ENCODE measurements at regions not wholly inside any gene's neighbourhood (a gene's known extent, or its start where the extent isn't known, plus 50 kb on each side); places are given as distances from the start of the nearest gene placed in this dataset.

DNA sequence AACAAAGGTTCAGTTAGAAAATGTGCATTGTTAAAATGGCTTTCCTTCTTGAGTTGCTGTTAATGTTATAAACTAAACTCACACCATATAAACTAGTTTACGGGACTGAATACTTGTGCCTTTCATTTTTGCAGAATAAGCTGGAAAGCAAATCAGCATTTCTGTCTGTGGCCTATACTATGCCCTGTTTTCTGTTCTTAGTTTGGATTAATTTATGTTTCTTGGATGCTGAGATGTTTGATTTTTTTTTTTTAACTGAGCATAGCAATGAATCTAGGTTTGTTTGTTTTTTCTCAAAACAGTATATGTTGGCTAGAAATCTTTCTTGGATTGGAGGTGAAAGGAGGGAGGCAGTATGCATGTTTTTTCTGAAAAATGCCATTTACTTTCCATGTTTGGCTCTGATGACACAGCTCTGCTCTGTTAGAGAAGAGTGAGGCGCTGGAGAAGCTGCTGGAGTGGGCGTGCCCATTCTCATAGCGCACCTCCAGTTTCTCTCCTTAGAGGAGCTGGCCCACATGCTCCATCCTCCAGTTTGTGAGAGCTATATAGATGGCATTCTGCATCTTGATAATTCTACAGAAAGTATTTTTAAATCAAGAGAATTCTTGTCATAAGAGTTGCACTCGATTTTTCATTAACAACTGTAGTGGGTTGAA, 423.6 kb upstream of the TPM1 start:
- DNase-seq = no peak

DNA sequence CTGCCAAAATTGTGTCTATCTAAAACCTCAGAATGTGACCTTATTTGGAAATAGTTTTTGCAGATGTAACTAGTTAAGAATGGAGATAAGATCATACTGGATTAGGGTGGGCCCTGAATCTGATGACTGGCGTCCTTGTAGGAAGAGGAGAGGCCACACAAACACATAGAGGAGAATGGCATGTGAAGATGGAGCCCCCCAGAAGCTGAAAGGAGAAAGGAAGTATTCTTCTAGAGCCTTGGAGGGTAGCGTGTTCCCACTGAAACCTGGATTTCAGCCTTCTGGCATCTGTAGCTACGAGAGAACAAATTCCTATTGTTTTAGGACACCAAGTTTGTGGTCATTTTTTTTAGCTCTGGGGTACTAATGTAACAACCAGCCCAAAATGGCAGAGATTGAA, 423.0 kb upstream of the TPM1 start:
- no peak for DNase-seq

DNA sequence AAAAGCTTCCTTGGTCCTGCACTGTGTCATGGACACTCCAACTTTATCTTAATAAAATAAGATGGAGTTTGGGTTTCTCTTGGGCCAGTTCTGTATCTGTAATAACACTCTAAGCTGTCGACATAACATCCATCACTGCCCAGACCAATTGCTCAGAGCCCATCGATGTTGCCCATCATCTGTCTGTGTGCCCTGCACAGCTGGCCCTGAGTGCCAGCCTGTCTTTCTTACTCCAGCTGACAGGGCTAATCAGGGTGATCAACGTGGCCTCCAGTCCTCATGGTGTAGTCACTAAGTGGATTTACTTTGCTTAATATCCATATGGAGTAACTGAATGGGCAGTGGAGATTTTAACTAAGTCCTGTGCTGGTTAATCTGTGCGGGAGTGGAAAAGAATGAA, 419.8 kb upstream of the TPM1 start:
- DNase-seq = no peak

- DNase-seq = peak; percentile 35
Measured at GRCh38 chr15:62624547-62625378, 417.8 kb upstream of the TPM1 start.

DNA sequence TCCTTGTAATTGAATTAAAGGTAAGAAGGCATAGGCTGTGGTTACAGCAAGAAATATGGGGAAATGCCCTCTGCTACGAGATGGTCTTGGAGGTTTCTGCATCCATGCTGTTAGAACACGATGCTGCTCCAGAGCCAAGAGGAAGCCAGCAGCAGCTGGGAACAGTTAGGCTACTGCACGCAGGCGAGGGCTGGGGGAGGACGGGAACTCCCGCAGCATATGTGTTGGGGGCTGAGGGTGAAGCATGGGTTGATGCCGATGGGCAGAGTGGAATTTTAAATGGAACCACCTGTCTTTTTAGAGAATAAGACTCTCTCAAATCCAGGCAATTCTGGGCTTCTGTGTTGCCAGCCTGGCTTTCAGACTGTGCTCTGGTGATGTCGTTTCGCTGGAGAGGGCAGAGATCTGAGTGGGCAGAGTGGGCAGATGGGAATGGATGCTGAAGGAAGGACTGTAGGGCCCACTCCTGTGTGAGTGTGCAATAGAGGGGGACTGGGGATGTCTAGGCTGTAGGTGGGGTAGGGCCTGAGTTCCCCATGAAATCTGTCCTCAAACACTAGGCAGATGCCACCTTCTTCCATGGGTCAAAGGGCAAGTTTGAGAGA, 417.0 kb upstream of the TPM1 start:
- no peak for DNase-seq

- no peak for DNase-seq
Measured at GRCh38 chr15:62626903-62627302, 415.6 kb upstream of the TPM1 start.

DNA sequence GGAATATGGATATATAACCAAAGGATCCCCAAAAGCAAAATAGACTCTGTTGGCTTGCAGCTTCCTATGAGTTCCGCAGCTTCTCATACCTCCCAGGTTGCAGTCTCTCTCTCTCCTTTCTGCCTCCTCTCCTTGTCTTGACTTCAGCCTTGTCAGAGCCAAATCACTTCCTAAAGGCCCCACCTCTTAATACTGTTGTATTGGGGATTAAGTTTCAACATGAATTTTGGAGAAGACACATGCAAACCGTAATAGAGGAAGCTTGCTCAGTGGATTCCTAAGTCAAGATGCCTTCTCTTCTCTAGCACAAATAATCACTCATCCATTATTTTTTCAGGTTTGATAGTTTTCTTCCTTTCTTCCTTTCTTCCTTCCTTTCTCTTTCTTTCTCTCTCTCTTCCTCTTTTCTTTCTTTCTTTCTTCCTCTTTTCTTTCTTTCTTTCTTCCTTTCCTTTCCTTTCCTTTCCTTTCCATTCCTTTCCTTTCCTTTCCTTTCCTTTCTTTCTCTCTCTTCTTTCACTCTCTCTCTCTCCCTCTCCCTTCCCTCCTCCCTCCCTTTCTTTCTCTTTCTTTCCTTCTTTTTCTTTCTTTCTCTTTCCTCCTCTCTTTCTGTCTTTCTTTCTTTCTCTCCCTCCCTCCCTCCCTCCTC, 411.3 kb upstream of the TPM1 start:
- DNase-seq = no peak

- no peak for DNase-seq
Measured at GRCh38 chr15:62636823-62637573, 405.5 kb upstream of the TPM1 start.

DNA sequence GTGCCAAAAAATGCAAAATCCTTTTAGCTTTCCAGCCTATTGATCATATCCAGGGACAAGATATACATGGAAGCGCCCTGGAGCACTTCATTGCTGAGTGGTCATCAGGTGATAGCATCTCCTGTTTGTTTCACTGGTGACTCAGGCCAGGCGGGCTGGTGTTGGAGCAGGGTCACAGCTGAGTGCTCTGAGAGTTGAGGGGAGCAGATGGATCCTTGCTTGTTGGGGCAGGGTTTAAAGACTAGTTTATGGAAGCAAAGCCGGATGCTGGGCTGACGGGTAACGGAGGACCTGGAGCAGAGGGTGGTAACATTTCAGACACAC, 405.0 kb upstream of the TPM1 start:
- DNase-seq = no peak

- no peak for DNase-seq
Measured at GRCh38 chr15:62637950-62638619, 404.5 kb upstream of the TPM1 start.

GRCh38 chr15:62639432-62639831, 403.1 kb upstream of the TPM1 start:
- DNase-seq = no peak

DNA sequence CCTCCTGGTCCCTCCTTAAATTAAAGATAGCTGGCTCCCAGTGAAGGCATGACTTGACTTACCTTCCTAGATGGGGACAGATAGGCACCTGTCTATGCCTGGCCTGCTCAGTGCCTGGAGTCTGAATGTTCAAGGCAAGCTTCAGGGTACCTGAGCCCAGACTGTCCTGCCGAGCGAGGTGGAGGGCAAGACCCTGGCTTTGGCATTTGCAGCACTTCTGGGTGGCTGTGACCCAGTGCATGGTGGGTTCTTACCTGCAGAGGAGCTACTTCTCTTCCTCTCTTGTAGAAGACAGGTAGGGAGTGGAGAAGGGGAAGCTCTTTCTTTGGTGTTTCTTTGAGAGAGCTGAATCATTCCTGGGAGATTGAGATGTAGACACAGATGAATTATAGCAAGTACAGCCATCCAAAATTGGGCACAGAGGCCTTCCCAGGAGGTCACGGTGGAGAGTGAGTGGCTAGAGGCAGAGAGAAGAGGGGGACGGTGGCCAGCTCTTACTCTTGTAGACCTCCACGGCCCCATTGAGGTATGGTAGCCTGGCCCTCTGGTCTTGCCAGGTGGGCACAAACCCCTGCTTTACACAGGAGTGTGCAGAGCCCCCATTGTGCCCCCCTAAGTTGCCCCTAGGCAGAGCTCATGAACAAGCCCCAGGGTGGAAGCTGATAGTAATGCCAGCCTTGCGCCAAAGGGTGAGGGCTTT, 402.5 kb upstream of the TPM1 start:
- no peak for DNase-seq

DNA sequence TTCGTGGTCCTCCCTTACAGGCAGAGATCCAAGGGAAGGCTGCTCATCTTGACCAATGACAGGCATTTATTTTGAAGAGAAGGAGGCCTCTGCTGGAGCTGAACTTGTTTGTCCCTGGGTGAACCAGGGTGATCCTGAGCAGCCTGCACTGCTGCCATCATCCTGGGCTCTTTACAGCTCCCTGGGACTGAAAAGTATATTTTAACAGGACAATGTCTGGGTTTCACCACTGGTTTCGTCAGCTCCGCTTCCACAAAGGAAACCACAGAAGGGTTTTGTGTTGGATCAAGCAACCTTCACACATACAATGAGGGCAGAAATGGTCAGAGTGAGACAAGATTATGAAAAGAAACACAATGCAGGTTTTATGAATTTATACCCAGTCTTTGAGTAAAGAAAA, 400.7 kb upstream of the TPM1 start:
- peak; percentile 27 for DNase-seq

DNA sequence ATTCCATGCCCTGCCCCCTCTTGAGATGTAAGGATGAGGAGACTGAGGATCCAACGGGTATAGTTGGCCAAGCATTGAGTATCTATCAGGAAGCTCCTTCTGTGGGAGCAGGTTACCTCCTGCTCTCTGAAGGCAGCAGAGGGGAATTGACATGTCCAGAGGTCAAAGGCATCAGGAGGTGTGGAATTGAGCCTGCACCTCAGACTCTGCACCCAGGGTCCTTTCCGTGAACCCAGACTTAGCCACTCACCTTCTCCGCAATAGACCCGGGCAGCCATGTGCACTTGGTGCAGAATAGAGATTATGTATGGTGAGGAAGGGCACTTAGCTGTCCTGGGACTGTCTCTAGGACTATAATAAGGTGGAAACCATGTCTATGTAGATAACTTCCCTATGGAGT, 399.0 kb upstream of the TPM1 start:
- DNase-seq = no peak

DNA sequence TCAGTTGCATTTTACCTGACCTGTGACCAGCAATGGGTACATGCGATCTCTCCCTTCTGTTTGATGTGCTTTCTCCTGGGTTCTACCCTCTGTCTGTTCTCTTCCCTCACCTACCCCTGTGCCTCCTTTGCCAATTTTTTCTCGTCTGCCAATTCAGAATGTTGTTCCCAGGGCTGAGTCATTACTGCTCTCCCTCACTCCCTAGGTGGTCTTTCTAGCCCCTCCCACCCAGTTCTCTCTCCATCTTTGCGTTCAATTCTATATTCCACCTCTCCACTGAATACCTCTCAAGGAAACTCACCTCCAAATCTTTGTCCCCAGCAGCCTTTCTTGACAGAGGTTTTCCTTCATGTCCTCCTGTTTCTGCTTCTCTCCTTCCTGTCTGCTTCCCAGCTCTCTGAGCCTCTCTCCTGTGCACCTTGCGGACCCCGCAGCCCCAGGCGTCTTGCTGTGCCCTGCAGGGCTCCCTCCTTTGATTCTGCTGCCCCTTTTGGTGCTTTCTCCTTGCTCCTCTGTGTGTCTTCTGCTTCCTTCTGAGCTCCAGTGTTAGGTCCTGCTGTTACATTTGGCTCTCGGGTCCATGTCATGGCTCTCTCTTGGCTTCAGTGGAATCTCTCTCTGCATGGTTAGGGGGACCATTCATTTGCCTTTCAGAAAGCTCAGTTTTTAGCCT, 398.2 kb upstream of the TPM1 start:
- DNase-seq = no peak

DNA sequence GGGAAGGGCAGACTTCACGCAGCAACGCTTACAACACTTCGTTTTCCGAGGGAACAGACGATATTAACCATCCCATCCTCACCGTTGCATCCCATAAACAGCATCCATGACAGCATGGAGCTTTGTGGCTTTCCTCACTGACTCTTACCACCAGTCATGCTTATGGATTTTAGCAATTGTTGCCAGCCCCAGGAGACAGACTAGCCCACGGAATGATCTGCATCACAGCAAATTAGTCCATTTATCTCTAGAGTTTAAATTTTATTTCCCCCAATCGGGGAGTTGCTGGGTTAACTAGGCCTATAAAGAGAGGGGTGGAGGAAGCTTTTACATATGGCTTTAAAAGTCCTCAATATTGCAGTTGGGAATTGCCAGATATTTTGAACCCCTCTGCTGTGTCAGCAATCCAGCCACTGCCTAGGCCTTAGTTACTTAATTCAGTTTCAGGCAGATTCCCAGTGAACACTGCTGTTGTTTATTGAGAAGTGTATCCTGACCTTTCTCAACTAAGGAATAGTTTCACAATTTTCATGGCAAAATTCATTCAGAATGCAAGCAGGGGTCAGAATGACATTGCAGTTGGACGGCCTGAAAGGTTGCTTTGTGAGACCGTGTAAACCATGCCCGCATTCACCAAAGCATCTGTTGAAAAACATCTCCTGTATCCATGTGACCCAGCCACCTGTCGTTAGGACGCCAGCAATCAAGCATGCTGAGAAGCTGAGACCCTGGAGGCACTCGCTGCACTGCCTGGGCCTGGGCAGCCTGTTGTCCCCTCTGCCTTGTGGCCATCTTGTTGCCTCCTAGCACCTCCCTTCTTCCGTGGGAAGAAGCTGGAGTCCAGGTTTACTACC, 397.4 kb upstream of the TPM1 start:
- DNase-seq = no peak

DNA sequence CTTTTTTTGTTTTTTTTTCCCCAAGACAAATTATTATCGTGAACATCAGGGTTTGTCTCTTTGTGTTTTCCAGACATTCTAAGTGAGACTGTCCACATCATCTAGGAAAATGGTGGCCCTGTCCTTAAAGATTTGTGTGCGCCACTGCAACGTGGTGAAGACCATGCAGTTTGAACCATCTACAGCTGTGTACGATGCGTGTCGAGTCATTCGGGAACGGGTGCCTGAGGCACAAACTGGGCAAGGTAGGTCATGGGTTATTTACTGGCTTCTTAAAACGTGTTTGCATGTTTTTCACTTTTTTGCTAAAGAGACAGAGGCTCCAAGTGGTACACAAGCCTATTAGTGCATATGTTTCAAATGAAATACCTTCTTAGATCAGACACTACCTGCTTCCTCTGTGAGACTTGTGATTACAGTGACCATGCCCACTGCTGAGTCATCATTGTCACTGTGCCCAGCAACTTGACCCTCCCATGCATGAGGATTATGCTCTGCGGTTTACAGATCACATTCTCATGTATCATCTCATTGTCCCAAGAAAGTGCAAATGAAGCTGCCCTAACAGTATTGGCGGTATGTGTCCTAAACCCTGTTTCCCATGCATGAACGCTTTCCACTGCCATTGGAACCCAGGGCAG, 395.2 kb upstream of the TPM1 start:
- DNase-seq = peak; percentile 74

- DNase-seq = no peak
Measured at GRCh38 chr15:62647843-62648505, 394.6 kb upstream of the TPM1 start.

DNA sequence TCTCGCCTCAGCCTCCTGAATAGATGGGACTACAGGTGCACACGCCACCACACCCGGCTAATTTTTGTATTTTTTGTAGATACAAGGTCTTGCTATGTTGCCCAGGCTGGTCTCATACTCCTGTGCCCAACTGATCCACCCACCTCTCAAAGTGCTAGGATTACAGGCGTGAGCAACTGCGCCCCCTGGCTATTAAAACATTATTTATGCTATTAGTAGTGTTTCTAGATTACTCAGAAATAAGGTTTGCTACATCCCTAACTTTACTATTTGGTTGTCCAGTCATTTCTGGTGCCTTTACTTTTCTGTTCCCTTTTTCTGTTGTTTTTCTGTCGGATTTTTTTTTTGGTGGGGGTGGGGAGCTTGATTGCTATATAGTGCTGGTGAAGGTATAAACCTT, 393.6 kb upstream of the TPM1 start:
- peak; percentile 45 for DNase-seq
